HUES64 (cell line): ENCODE measurements at regions not wholly inside any gene's neighbourhood (a gene's known extent, or its start where the extent isn't known, plus 50 kb on each side); places are given as distances from the start of the nearest gene placed in this dataset.
"Not testable (repeated sequence)": the region's sequence is repeated elsewhere in the genome, so short reads cannot be mapped to it uniquely, and the experiment has no call there.

Source experiments
- H3K27ac ChIP-seq: 2 replicates; pipeline ENCODE4 v1.7.0; 2013; ENCODE audit warnings: low read depth, low read length, inconsistent platforms
- H3K27me3 ChIP-seq: 2 replicates; pipeline ENCODE4 v1.6.1; 2013; ENCODE audit warnings: mild to moderate bottlenecking, low read length; ENCODE audit not compliant: insufficient read depth
- H3K36me3 ChIP-seq: 2 replicates; pipeline ENCODE4 v1.6.1; 2013; ENCODE audit warnings: mild to moderate bottlenecking, low read length; ENCODE audit not compliant: insufficient read depth
- H3K4me1 ChIP-seq: 2 replicates; pipeline ENCODE4 v1.6.1; 2013; ENCODE audit warnings: mild to moderate bottlenecking, low read length, moderate library complexity; ENCODE audit not compliant: insufficient read depth
- H3K4me3 ChIP-seq: 2 replicates; pipeline ENCODE4 v1.5.1; 2013; ENCODE audit warnings: mild to moderate bottlenecking, low read length, moderate library complexity
- H3K9ac ChIP-seq: 2 replicates; pipeline ENCODE4 v1.6.1; 2013; ENCODE audit warnings: mild to moderate bottlenecking, low read depth, low read length
- H3K9me3 ChIP-seq: 2 replicates; pipeline ENCODE4 v1.6.1; 2013; ENCODE audit warnings: low read depth, low read length; ENCODE audit not compliant: insufficient read depth
- WGBS: fragments of 150-250, 120-280 bp; methylation state at CpG from one replicate; pipeline ENCODE4 v1.1.7; 2013; ENCODE audit warnings: missing lambda C conversion rate; 5-methylcytosine and 5-hydroxymethylcytosine counted together

DNA sequence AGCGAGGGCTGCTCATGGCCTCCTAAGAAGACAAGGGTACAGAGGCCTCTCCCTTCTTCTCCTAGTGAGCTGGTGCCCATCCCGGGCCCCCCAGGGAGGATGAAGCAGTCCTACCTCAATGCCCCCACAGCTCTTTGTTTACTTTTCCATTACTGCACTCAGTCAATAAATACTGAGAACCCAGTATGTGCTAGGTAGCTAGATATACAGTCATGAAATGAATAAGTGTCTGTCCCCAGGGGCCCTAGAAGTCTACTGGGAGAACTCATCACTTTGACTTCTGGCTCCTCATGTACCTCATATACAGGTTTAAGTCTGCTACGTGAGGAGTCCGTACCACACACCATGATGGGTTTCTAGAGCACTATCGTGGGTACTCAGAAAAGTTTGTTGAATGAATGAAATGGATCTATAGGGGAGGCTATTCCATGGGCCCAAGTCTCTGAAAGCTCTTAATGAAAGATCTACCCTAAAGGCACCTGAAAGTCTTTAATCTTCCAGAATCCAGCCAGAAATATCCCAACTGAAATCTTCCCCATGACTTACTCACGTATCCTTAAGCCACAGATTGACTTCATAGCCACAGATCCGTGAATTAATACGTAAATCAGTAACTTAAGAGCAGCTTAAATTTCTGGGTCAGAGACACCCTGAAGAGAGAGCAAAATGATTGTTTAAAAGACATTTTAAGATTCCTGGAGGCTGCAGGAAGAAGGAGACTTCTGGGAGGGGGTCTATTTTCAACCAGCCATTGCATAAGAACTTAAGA is 51.6 kb upstream of the POMP start:
- H3K9ac ChIP-seq: no peak overlapping the region
- no peaks in the 10 kb centered on the region for H3K4me1 ChIP-seq
- no peak overlapping the region for H3K27ac ChIP-seq
- H3K27me3 ChIP-seq: no peaks in the 10 kb centered on the region
- no peaks in the 10 kb centered on the region for H3K9me3 ChIP-seq
- 93% methylated on average over 8 of the region's 8 CpGs for WGBS
- no peak overlapping the region for H3K4me3 ChIP-seq
- H3K36me3 ChIP-seq: no peaks in the 10 kb centered on the region

DNA sequence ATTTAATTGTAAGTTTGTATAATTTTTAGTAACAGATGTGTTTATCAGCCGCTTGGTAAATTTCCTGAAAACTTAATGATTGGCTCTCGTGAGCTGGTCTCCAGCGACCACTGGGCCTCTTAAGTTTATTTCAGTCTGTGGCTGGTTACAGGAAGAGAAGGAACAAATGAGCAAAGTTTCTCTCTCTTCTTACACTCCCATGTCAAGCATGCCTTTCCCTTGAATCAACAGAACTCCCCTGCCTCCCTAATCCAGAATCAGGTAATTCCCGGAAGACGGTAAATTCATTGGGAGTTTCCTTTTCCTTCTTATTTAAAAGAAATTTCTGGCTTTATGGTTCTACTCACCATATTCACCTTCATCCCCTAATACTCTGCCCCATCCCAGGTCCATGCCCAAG is 52.5 kb upstream of the POMP start:
- WGBS: 79% methylated on average over 5 of the region's 5 CpGs
- Histone ChIP-seq H3K4me3 (no peak overlapping the region), H3K9me3 (no peaks in the 10 kb centered on the region), H3K36me3 (no peaks in the 10 kb centered on the region), H3K4me1 (no peaks in the 10 kb centered on the region), H3K27me3 (no peaks in the 10 kb centered on the region), H3K27ac (no peak overlapping the region), H3K9ac (no peak overlapping the region)

DNA sequence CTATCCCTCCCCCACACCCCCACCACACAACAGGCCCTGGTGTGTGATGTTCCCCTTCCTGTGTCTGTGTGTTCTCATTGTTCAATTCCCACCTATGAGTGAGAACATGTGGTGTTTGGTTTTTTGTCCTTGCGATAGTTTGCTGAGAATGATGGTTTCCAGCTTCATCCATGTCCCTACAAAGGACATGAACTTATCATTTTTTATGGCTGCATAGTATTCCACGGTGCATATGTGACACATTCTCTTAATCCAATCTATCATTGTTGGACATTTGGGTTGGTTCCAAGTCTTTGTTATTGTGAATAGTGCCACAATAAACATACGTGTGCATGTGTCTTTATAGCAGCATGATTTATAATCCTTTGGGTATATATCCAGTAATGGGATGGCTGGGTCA is 53.8 kb upstream of the POMP start:
- not testable (repeated sequence) for H3K27ac ChIP-seq, H3K27me3 ChIP-seq, H3K9ac ChIP-seq, H3K4me1 ChIP-seq, H3K9me3 ChIP-seq, H3K4me3 ChIP-seq, H3K36me3 ChIP-seq
- WGBS: 80% methylated on average over 1 of the region's 3 CpGs

DNA sequence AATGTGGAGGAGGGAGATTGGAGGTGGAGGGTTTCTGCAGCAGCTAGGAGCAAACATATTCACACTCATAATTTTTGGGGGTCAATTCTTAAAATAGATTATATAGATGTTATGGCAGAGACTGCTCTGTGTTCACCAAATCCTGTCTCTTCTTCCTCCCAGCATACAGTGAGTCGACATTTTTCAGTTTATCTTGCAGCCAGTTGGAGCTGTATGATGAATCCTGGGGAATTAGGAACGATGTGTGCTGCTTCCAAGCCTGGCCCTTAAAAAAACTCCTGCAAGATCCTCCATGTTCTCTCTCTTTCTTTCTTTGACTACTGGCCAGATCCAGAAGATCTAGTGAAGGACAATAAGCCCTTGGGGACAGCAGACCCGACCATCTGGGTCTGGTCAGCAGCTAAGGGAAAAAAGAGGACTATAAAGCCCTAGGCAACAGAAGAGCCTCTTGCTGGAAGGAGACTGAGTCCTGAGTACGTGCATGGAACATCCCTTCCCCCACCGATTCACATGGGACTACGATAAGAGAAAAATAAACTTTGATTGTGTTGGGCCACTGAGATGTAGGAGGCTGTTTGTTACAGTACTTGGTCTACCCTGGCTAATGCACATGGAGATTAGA is 55.8 kb upstream of the POMP start:
- no peaks in the 10 kb centered on the region for H3K36me3 ChIP-seq
- WGBS: 91% methylated on average over 6 of the region's 6 CpGs
- no peaks in the 10 kb centered on the region for H3K4me1 ChIP-seq
- no peak overlapping the region for H3K27ac ChIP-seq
- no peak overlapping the region for H3K9ac ChIP-seq
- no peaks in the 10 kb centered on the region for H3K9me3 ChIP-seq
- H3K4me3 ChIP-seq: no peak overlapping the region
- H3K27me3 ChIP-seq: no peaks in the 10 kb centered on the region

DNA sequence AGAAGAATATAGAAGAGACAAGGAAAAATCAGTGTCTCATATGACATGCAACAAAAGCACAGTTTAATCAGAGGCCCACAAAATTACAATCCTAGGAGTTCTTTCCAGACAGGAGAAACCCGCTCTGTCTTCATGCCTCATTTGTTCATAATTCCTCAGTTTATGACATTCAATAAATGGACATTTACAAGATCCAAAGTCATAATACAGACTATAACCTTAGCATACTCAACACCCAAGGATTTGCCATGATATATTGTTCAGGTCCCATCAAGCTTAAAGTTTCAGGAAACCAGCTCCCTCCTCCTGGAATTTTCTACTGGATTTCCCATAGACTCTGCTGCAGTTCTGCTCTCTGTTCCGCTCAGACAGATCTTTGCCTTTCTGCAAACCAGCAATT is 56.4 kb upstream of the POMP start:
- H3K36me3 ChIP-seq: no peaks in the 10 kb centered on the region
- WGBS: 94% methylated on average over 2 of the region's 2 CpGs
- H3K27ac ChIP-seq: no peak overlapping the region
- no peaks in the 10 kb centered on the region for H3K4me1 ChIP-seq
- no peak overlapping the region for H3K9ac ChIP-seq
- no peak overlapping the region for H3K4me3 ChIP-seq
- no peaks in the 10 kb centered on the region for H3K9me3 ChIP-seq
- H3K27me3 ChIP-seq: no peaks in the 10 kb centered on the region

DNA sequence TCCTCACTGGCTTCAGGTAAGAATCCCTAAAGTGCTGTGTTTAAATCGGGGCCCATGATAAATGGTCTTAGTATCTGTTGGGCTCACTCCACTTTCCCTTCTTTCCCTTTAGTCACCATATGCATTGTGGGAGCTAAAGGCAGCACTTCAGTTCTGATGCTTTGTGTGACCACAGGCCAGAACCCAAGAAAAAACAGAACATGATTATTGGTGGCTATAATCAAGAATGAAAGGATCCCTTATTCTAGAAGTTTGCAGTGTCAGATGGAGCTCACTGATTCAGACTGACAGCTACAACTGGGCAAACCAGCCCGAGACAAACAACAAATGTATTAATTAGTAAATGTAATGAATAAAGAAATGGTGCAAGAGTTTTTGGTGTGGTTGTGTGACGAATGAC is 57.3 kb upstream of the POMP start:
- Histone ChIP-seq H3K9me3 (no peaks in the 10 kb centered on the region), H3K4me1 (no peaks in the 10 kb centered on the region), H3K4me3 (no peak overlapping the region), H3K27me3 (no peaks in the 10 kb centered on the region), H3K9ac (no peak overlapping the region), H3K36me3 (no peaks in the 10 kb centered on the region), H3K27ac (no peak overlapping the region)
- WGBS: 94% methylated on average over 3 of the region's 3 CpGs

DNA sequence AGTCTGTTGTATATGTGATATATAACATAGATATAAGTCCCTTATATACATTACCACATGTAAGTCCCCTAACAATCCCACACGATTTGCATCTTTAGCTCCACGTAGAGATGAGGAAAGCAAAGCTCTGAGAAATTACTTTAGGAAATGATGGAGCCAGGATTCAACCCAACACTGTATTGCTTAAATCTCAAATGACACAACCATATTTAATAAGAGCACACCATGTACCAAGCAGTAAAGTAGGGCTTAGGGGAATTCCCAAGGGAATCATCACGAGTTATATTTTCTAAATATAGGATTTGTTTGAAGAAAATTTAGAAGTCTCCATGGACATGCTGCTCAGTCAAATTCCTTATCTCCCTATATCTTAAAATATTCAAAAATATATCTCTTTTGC is 61.3 kb upstream of the POMP start:
- Histone ChIP-seq H3K27me3 (no peaks in the 10 kb centered on the region), H3K27ac (no peak overlapping the region), H3K9me3 (no peaks in the 10 kb centered on the region), H3K4me1 (no peaks in the 10 kb centered on the region), H3K9ac (no peak overlapping the region), H3K36me3 (no peaks in the 10 kb centered on the region), H3K4me3 (no peak overlapping the region)
- 100% methylated on average over 2 of the region's 3 CpGs for WGBS

DNA sequence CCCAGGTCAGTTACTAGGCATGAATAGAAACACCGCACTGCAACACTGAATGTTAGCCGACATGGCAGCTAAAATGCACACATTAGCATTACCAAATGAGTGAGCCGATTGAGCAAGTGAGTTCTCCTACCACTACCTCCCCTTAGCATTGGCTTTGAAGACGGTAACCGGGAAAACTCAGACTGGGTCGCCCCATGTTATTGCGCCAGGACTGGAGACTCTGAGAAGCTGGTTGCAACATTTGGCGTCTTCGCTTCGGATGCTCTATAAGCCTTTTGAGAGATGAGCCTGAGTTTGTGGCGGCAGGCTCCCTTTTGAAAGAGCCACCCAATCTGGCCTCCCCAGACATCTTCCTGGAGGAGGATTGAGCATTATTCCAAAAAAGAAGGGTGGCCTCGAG is 68.5 kb upstream of the POMP start:
- no peak overlapping the region for H3K27ac ChIP-seq
- no peak overlapping the region for H3K9ac ChIP-seq
- no peaks in the 10 kb centered on the region for H3K36me3 ChIP-seq
- no peak overlapping the region for H3K4me3 ChIP-seq
- peaks cover 13% of the 10 kb centered on the region for H3K4me1 ChIP-seq
- no peaks in the 10 kb centered on the region for H3K9me3 ChIP-seq
- whole genome bisulfite sequencing: 93% methylated on average over 12 of the region's 12 CpGs
- no peaks in the 10 kb centered on the region for H3K27me3 ChIP-seq

DNA sequence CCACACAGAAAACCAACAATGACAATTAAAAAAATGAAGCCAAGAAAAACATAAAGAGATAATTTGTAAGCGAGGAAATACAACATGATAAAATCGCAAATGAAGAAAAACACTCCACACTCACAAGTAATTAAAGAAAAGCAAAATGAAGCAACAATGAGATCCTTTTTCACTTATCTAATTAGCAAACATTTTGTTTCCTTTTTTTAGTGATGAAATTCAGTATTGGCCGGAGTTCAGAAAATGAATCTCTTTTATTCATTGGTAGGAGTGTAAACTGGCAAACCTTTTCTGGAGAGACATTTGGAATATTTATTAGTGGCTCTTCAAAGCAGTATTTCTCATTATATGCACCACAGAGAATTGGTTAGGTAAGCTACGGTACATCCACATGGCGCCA is 70.6 kb upstream of the POMP start:
- no peaks in the 10 kb centered on the region for H3K9me3 ChIP-seq
- no peak overlapping the region for H3K27ac ChIP-seq
- H3K4me1 ChIP-seq: peaks cover 26% of the 10 kb centered on the region
- no peak overlapping the region for H3K9ac ChIP-seq
- no peak overlapping the region for H3K4me3 ChIP-seq
- H3K36me3 ChIP-seq: no peaks in the 10 kb centered on the region
- WGBS: 97% methylated on average over 2 of the region's 5 CpGs
- no peaks in the 10 kb centered on the region for H3K27me3 ChIP-seq

DNA sequence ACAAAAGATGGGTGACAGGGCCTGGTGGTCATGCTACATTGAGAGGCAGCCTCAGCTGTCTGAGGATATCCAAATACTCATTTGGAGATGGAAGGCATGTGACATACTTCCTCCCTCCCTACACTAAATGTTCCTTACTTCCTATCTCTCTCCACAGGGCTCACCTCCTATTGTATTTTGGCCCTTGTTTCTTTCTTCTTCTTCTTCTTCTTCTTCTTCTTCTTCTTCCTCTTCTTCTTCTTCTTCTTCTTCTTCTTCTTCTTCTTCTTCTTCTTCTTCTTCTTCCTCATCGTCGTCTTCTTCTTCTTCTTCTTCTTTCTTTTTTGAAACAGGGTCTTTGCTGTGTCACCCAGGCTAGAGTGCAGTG is 71.8 kb upstream of the POMP start:
- H3K9me3 ChIP-seq: no peaks in the 10 kb centered on the region
- WGBS: no CpG with 5 or more reads among the region's 2 CpGs
- no peaks in the 10 kb centered on the region for H3K36me3 ChIP-seq
- no peak overlapping the region for H3K9ac ChIP-seq
- H3K4me3 ChIP-seq: no peak overlapping the region
- peaks cover 31% of the 10 kb centered on the region for H3K4me1 ChIP-seq
- H3K27me3 ChIP-seq: no peaks in the 10 kb centered on the region
- H3K27ac ChIP-seq: peak overlapping the region; percentile 84; the same call in 1 of the 2 replicates

DNA sequence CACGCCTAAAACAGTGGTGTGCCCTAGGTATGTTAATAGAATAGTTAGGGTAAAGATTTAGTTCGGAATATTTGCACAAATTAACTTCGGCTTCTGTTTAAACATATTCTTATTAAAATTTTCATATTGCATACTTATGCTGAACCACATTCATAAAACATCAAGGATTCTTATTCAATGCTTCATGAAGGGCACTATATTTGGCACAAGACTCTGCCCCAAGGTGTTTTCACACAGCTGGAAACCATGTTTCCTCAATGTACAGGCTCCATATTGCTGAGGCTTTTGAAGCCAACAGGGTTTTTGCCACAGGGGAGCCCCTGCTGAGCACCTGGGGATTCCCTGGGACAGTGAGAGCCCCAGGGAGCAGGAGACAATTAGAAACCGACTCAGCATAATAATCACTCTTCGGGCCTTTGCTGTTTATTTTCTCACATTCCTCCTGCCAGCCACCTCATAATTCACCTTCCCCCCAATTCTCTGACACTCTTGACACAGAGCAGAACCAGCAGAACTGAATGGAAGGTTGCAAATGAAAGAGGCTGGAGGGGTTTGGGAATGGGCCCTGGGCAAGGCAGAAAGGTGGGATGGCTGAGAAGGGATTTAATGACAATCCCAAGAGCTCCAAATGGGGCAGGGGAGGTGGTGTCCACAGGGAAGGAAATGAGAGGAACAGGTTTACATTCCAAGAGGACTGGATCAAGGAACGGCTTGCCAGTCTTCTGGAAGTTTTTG is 72.3 kb upstream of the POMP start:
- Histone ChIP-seq H3K9ac (no peak overlapping the region), H3K36me3 (no peaks in the 10 kb centered on the region), H3K4me1 (peaks cover 31% of the 10 kb centered on the region), H3K27me3 (no peaks in the 10 kb centered on the region), H3K9me3 (no peaks in the 10 kb centered on the region), H3K4me3 (no peak overlapping the region), H3K27ac (peak overlapping the region; percentile 84; the same call in 1 of the 2 replicates)
- WGBS: 29% methylated on average over 4 of the region's 6 CpGs
